ENCODE measurements at regions not wholly inside any gene's neighbourhood (a gene's known extent, or its start where the extent isn't known, plus 50 kb on each side); places are given as distances from the start of the nearest gene placed in this dataset.

DNA sequence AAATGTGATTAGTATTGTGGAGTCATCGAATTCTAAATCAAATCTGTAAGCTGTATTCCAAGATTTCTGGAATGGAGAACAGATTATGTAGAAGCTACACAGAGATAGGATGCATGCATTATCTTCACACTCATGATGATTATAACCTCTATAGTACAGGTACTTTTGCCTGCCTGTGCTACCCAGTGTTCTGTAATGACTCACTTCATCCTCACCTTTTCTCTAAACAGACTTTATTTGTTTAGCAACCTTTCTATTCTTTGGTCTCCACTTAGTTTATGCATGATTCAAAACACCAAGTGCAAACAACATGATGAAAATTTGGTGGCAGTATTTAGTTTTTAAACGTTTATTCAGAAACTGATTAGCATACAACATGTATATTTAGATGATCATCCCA, 68.4 kb upstream of the PRPS1L1 start:
- no peak overlapping the region for H3K4me3 Mint-ChIP-seq
- H3K36me3 Mint-ChIP-seq (ENCODE audit: low read depth), result no peaks in the 10 kb centered on the region
- H3K27ac Mint-ChIP-seq, result no peak overlapping the region
- no peak for DNase-seq
- H3K9me3 Mint-ChIP-seq, result no peaks in the 10 kb centered on the region
- H3K27me3 Mint-ChIP-seq (ENCODE audit: low read depth, poor library complexity), result peaks cover 4% of the 10 kb centered on the region
- H3K4me1 Mint-ChIP-seq, result no peaks in the 10 kb centered on the region
- TF ChIP-seq, protein P1, sequence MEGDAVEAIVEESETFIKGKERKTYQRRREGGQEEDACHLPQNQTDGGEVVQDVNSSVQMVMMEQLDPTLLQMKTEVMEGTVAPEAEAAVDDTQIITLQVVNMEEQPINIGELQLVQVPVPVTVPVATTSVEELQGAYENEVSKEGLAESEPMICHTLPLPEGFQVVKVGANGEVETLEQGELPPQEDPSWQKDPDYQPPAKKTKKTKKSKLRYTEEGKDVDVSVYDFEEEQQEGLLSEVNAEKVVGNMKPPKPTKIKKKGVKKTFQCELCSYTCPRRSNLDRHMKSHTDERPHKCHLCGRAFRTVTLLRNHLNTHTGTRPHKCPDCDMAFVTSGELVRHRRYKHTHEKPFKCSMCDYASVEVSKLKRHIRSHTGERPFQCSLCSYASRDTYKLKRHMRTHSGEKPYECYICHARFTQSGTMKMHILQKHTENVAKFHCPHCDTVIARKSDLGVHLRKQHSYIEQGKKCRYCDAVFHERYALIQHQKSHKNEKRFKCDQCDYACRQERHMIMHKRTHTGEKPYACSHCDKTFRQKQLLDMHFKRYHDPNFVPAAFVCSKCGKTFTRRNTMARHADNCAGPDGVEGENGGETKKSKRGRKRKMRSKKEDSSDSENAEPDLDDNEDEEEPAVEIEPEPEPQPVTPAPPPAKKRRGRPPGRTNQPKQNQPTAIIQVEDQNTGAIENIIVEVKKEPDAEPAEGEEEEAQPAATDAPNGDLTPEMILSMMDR (IDR thresholded peaks at IDR 0.05), result no peak

DNA sequence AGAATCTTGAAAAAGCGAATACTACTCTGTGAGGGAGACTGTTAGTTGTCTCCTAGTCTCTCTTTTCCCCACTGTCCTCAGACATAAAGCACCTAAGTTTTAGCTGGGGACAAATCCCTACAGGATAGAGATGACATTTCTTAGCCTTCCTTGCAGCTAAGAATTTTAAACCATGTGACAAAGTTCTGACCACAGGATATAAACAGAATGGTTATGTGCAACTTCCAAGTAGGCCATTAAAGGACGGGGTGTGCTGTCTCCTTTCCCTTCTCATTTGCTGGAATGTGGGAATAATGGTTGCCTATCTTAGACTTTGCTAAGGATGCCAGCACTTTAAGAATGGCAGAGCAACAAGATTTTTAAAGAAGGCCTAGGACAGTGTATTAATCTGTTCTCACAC, 74.9 kb upstream of the PRPS1L1 start:
- no peaks in the 10 kb centered on the region for H3K27me3 Mint-ChIP-seq (ENCODE audit: low read depth, poor library complexity)
- no peaks in the 10 kb centered on the region for H3K9me3 Mint-ChIP-seq
- no peak for DNase-seq
- no peak overlapping the region for H3K27ac Mint-ChIP-seq
- H3K4me1 Mint-ChIP-seq, result no peaks in the 10 kb centered on the region
- no peak overlapping the region for H3K4me3 Mint-ChIP-seq
- TF ChIP-seq, protein P1 (IDR thresholded peaks at IDR 0.05), result no peak
- no peaks in the 10 kb centered on the region for H3K36me3 Mint-ChIP-seq (ENCODE audit: low read depth)

- no peaks in the 10 kb centered on the region for H3K4me1 Mint-ChIP-seq
- no peak overlapping the region for H3K27ac Mint-ChIP-seq
- H3K27me3 Mint-ChIP-seq (ENCODE audit: low read depth, poor library complexity), result no peaks in the 10 kb centered on the region
- DNase-seq, result no peak
- no peak overlapping the region for H3K4me3 Mint-ChIP-seq
- TF ChIP-seq, protein P1 (IDR thresholded peaks at IDR 0.05), result no peak
- H3K36me3 Mint-ChIP-seq (ENCODE audit: low read depth), result no peaks in the 10 kb centered on the region
- H3K9me3 Mint-ChIP-seq, result no peaks in the 10 kb centered on the region
These were observed 76.0 kb upstream of the PRPS1L1 start for GRCh38 chr7:18103436-18104218.

GRCh38 chr7:18109762-18110161, 82.1 kb upstream of the PRPS1L1 start:
- no peaks in the 10 kb centered on the region for H3K27me3 Mint-ChIP-seq (ENCODE audit: low read depth, poor library complexity)
- no peaks in the 10 kb centered on the region for H3K36me3 Mint-ChIP-seq (ENCODE audit: low read depth)
- TF ChIP-seq, protein P1 (IDR thresholded peaks at IDR 0.05), result no peak
- H3K4me3 Mint-ChIP-seq, result no peak overlapping the region
- no peak overlapping the region for H3K27ac Mint-ChIP-seq
- no peaks in the 10 kb centered on the region for H3K9me3 Mint-ChIP-seq
- H3K4me1 Mint-ChIP-seq, result no peaks in the 10 kb centered on the region
- no peak for DNase-seq

DNA sequence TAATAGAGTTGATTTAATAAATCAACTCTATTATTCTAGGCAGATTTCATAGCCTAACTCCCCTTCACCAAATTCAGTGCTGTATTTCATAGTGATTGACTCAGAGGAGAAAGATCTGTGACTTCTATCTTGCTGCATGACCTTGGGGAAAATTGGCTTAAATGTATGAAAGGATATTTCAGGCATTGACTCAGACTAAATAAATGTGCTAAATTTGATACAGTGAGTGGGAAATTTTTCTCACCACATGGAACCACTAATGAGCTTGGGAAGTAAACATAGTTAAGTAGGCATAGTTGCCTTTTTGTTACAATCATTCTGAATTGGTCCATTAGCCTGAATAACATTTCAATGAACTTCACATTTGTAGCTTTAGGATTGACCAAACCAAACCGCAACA, 89.0 kb upstream of the PRPS1L1 start:
- Mint-ChIP-seq H3K36me3 (ENCODE audit: low read depth) (no peaks in the 10 kb centered on the region), H3K4me1 (peaks cover 8% of the 10 kb centered on the region), H3K27ac (no peak overlapping the region), H3K27me3 (ENCODE audit: low read depth, poor library complexity) (peaks cover 3% of the 10 kb centered on the region), H3K9me3 (no peaks in the 10 kb centered on the region), H3K4me3 (no peak overlapping the region)
- DNase-seq, result no peak
- TF ChIP-seq, protein P1 (IDR thresholded peaks at IDR 0.05), result no peak

- Mint-ChIP-seq H3K4me1 (peaks cover 8% of the 10 kb centered on the region), H3K27ac (no peak overlapping the region), H3K36me3 (ENCODE audit: low read depth) (no peaks in the 10 kb centered on the region), H3K9me3 (no peaks in the 10 kb centered on the region), H3K4me3 (no peak overlapping the region), H3K27me3 (ENCODE audit: low read depth, poor library complexity) (peaks cover 3% of the 10 kb centered on the region)
- no peak for DNase-seq
- TF ChIP-seq, protein P1 (IDR thresholded peaks at IDR 0.05), result no peak
These were observed 89.8 kb upstream of the PRPS1L1 start for GRCh38 chr7:18117482-18117881.
